HFF-Myc (cell line): ENCODE measurements at regions not wholly inside any gene's neighbourhood (a gene's known extent, or its start where the extent isn't known, plus 50 kb on each side); places are given as distances from the start of the nearest gene placed in this dataset.
"Not testable (repeated sequence)": the region's sequence is repeated elsewhere in the genome, so short reads cannot be mapped to it uniquely, and the experiment has no call there.

Source experiments
- DNase-seq: peaks from one replicate; pipeline ENCODE4 v3.0.0-alpha.2; 2011; ENCODE audit warnings: low read depth; ENCODE audit errors: extremely low read depth
- H3K4me3 ChIP-seq: replicated peaks from 2 replicates; pipeline ENCODE4 v1.5.1; 2011; ENCODE audit warnings: low read depth, mild to moderate bottlenecking, control low read depth, low read length
- CTCF ChIP-seq: IDR thresholded peaks from 2 replicates; pipeline ENCODE4 v1.5.1; 2012; ENCODE audit warnings: mild to moderate bottlenecking, low read depth, low read length, control low read depth; ENCODE audit errors: missing control alignments

DNA sequence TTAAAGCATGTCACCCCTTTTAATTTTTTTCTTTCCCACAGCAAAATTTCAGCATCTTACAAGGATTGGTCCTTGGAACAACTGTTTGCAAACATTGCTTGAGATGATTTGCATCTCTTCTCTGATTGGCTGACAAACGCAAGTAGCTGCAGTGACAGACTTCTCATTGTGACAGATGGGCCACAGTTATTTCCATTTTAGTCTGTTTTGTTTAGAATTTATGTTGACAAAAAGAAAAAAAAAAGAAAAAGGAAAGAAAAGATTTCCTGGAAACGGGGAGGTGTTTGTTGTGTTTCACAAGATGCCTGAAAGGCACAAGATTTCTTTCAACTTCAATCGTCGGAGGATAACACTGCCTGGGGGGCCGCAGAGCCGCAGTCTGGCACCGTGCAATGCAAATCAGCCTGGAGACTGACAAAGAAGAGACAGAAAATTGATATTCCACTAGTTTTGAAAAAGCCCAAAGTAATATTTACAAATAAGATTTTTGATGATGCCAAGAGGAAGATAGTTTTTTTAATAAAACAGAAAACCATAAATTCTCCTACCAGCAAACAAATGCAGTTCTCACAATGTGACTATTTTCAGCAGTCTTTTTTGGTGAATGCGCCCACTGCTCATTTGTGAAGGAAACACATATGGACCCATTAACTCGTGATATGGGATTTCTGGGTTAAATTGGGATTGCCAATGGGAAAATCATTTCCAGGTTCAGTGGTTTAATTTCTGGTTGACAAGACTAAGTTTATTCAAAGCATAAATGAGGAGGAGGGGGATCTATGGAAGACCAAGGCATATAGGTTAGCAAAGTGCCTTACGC lies 296.2 kb upstream of the SMIM21 start:
- TF ChIP-seq CTCF = no peak
- no peak for DNase-seq
- no peak overlapping the region for H3K4me3 ChIP-seq

DNA sequence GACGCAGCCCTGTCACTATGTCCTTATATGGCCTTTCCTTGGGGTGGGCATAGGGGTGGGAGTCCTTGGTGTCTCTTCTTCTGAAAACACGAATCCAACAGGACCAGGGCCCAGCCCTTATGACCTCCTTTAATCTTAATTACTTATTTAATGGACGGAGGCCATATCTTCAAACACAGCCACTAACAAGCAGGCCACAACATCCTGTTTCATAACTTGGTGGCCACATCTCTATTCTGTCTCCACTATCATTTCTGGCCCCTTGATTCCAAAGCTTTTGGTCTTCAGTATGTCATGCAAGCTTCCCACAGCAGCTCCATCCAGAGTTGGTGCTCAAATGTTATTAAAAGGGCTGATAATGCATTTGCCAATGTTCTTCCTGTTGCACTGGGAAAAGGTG lies 287.3 kb upstream of the SMIM21 start:
- DNase-seq = no peak
- no peak for TF ChIP-seq CTCF
- H3K4me3 ChIP-seq = no peak overlapping the region

GRCh38 chr18:75712124-75712867 lies 284.8 kb upstream of the SMIM21 start:
- DNase-seq, H3K4me3 ChIP-seq: not testable (repeated sequence)

- no peak for TF ChIP-seq CTCF
- H3K4me3 ChIP-seq = no peak overlapping the region
- no peak for DNase-seq
These were observed 273.1 kb upstream of the SMIM21 start for GRCh38 chr18:75700561-75700960.

DNA sequence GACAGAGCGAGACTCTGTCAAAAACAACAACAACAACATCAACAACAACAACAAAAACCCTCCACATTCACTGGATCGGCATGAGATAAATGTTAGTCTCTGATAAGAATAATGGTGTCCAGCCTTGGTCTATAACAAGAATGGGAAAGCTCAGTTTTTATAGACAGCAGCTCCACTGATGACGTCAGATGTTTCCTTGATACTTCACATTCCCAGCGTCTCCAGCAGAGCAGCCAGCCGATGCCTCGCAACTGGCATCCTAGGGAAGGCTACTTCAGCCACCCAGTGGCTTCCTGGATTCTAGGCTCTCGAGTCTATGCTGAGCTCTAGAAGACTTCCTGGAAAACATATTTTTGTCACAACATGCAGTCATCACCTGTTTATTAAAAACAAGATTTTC lies 271.4 kb upstream of the SMIM21 start:
- DNase-seq = no peak
- no peak for TF ChIP-seq CTCF
- H3K4me3 ChIP-seq = no peak overlapping the region

- no peak for TF ChIP-seq CTCF
- no peak overlapping the region for H3K4me3 ChIP-seq
- DNase-seq = no peak
These were observed 270.0 kb upstream of the SMIM21 start for GRCh38 chr18:75697493-75697892.

- DNase-seq = no peak
- no peak overlapping the region for H3K4me3 ChIP-seq
- no peak for TF ChIP-seq CTCF
These were observed 268.9 kb upstream of the SMIM21 start for GRCh38 chr18:75696391-75696790.
